ENCODE measurements at regions not wholly inside any gene's neighbourhood (a gene's known extent, or its start where the extent isn't known, plus 50 kb on each side); places are given as distances from the start of the nearest gene placed in this dataset.

- TF ChIP-seq CTCF (conservative IDR thresholded peaks at IDR 0.05 in 1 of 2, IDR thresholded peaks at IDR 0.05 in 1 of 2; ENCODE audit: low read depth in 1 of 2, low read length in 2 of 2) (no peak), EZH2 (IDR thresholded peaks at IDR 0.05; ENCODE audit: low read length, missing control alignments) (no peak)
Measured at GRCh38 chr4:34318773-34319172, 1925.5 kb downstream of the ARAP2 start.

All from fibroblast of lung (primary cell).